OCI-LY3 (cell line): ENCODE measurements at regions not wholly inside any gene's neighbourhood (a gene's known extent, or its start where the extent isn't known, plus 50 kb on each side); places are given as distances from the start of the nearest gene placed in this dataset.

Experiments
- H2AFZ ChIP-seq: fragments of 200-600, 300-600 bp; shearing (Covaris generic); 2 replicates; pipeline ENCODE4 v1.6.0; 2014; ENCODE audit warnings: antibody characterized with exemption, low read depth, low read length
- H3K27ac ChIP-seq: fragments of 200-600, 300-600 bp; sonication (generic); 2 replicates; pipeline ENCODE4 v1.5.1; 2014; ENCODE audit warnings: mild to moderate bottlenecking, low read length, moderate library complexity, mixed read lengths
- H3K27me3 ChIP-seq: fragments of 200-600, 300-600 bp; sonication (generic); 2 replicates; pipeline ENCODE4 v1.6.1; 2014; ENCODE audit warnings: low read depth, low read length, mixed read lengths
- H3K36me3 ChIP-seq: fragments of 200-600, 300-600 bp; sonication (generic); replicated peaks from 2 replicates; pipeline ENCODE3; 2014; ENCODE audit warnings: low read depth, low read length, mixed read lengths
- H3K4me1 ChIP-seq: fragments of 300-600, 200-600 bp; sonication (generic); 2 replicates; pipeline ENCODE4 v1.6.1; 2014; ENCODE audit warnings: low read length, mixed read lengths
- H3K4me2 ChIP-seq: fragments of 200-600, 300-600 bp; sonication (generic); 2 replicates; pipeline ENCODE4 v1.6.1; 2014; ENCODE audit warnings: low read length, mixed read lengths
- H3K4me3 ChIP-seq: fragments of 300-600, 200-600 bp; sonication (generic); 2 replicates; pipeline ENCODE4 v1.5.1; 2014; ENCODE audit warnings: antibody characterized with exemption, mild to moderate bottlenecking, low read length, moderate library complexity
- H3K79me2 ChIP-seq: fragments of 300-600, 200-600 bp; shearing (Covaris generic); 2 replicates; pipeline ENCODE4 v1.6.1; 2014; ENCODE audit warnings: mild to moderate bottlenecking, low read length, mixed read lengths
- H3K9ac ChIP-seq: fragments of 300-600, 200-600 bp; shearing (Covaris generic); 2 replicates; pipeline ENCODE4 v1.6.0; 2014; ENCODE audit warnings: mild to moderate bottlenecking, low read length, moderate library complexity
- H3K9me3 ChIP-seq: fragments of 200-600, 300-600 bp; shearing (Covaris generic); 2 replicates; pipeline ENCODE4 v1.6.1; 2014; ENCODE audit warnings: low read length, mixed read lengths; ENCODE audit not compliant: insufficient read depth
- H4K20me1 ChIP-seq: fragments of 200-600, 300-600 bp; sonication (generic); 2 replicates; pipeline ENCODE4 v1.6.1; 2016; ENCODE audit warnings: low read length, mixed read lengths; ENCODE audit not compliant: insufficient read depth
- EZH2phosphoT487 ChIP-seq: fragments of 200-600 bp; shearing (Covaris generic); IDR thresholded peaks from 2 replicates; pipeline ENCODE4 v1.6.1; 2018; ENCODE audit warnings: antibody characterized with exemption, mixed run types, low read depth
- TF ChIP-seq, protein P1 (sequence below): fragments of 200-600, 300-600 bp; sonication (generic); IDR thresholded peaks from 2 replicates; pipeline ENCODE4 v1.5.1; 2014; ENCODE audit warnings: antibody characterized with exemption, low read length, low read depth

- Histone ChIP-seq H2AFZ (no peak overlapping the region), H3K36me3 (no peaks in the 10 kb centered on the region), H3K4me2 (no peak overlapping the region), H3K9me3 (no peaks in the 10 kb centered on the region), H4K20me1 (no peaks in the 10 kb centered on the region), H3K79me2 (no peaks in the 10 kb centered on the region), H3K9ac (no peak overlapping the region), H3K27ac (no peak overlapping the region), H3K27me3 (no peaks in the 10 kb centered on the region), H3K4me1 (no peaks in the 10 kb centered on the region), H3K4me3 (no peak overlapping the region)
- no peak for TF ChIP-seq EZH2phosphoT487
- TF ChIP-seq, protein P1, sequence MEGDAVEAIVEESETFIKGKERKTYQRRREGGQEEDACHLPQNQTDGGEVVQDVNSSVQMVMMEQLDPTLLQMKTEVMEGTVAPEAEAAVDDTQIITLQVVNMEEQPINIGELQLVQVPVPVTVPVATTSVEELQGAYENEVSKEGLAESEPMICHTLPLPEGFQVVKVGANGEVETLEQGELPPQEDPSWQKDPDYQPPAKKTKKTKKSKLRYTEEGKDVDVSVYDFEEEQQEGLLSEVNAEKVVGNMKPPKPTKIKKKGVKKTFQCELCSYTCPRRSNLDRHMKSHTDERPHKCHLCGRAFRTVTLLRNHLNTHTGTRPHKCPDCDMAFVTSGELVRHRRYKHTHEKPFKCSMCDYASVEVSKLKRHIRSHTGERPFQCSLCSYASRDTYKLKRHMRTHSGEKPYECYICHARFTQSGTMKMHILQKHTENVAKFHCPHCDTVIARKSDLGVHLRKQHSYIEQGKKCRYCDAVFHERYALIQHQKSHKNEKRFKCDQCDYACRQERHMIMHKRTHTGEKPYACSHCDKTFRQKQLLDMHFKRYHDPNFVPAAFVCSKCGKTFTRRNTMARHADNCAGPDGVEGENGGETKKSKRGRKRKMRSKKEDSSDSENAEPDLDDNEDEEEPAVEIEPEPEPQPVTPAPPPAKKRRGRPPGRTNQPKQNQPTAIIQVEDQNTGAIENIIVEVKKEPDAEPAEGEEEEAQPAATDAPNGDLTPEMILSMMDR = no peak
These were observed 91.1 kb upstream of the CACNA2D1 start for GRCh38 chr7:82534684-82535083.

DNA sequence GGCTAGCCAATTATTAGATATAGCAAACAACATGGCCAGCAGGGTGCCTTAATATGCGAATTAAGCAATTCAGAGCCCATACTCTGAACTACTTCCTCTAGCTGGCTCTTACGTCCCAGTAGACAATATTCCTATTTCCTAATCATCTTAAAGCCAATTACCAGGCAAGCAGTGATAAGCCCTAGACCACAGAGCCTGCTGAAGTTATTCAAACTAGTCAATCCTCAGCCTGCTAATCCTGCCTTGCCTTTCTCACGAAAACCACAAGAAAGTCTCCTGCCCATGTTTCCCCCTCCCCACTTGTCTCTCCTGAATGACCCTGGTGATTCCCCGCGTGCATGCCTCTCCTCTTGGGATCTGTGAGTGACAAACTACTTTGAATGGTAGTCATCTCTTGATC is 86.8 kb upstream of the CACNA2D1 start:
- no peak overlapping the region for H3K27ac ChIP-seq

GRCh38 chr7:82528577-82529310 is 85.2 kb upstream of the CACNA2D1 start:
- Histone ChIP-seq H3K9ac (no peak overlapping the region), H3K79me2 (no peaks in the 10 kb centered on the region), H3K9me3 (no peaks in the 10 kb centered on the region), H3K4me1 (0 out of 2 replicates have a peak, but pooled peaks cover 4% of the 10 kb centered on the region), H2AFZ (no peak overlapping the region), H3K4me3 (no peak overlapping the region), H3K27me3 (no peaks in the 10 kb centered on the region), H3K27ac (no peak overlapping the region), H4K20me1 (no peaks in the 10 kb centered on the region), H3K36me3 (no peaks in the 10 kb centered on the region), H3K4me2 (no peak overlapping the region)
- no peak for TF ChIP-seq EZH2phosphoT487
- TF ChIP-seq, protein P1 = no peak

More for the DNA sequence above, 86.8 kb upstream of the CACNA2D1 start:
- H4K20me1 ChIP-seq = no peaks in the 10 kb centered on the region
- no peaks in the 10 kb centered on the region for H3K36me3 ChIP-seq
- no peaks in the 10 kb centered on the region for H3K79me2 ChIP-seq
- H3K9me3 ChIP-seq = no peaks in the 10 kb centered on the region
- no peak overlapping the region for H3K4me2 ChIP-seq
- no peak overlapping the region for H2AFZ ChIP-seq
- H3K4me1 ChIP-seq = 0 out of 2 replicates have a peak, but pooled peaks cover 4% of the 10 kb centered on the region
- no peak overlapping the region for H3K9ac ChIP-seq
- no peaks in the 10 kb centered on the region for H3K27me3 ChIP-seq
- H3K4me3 ChIP-seq = no peak overlapping the region
- TF ChIP-seq EZH2phosphoT487 = no peak
- TF ChIP-seq, protein P1 = no peak

DNA sequence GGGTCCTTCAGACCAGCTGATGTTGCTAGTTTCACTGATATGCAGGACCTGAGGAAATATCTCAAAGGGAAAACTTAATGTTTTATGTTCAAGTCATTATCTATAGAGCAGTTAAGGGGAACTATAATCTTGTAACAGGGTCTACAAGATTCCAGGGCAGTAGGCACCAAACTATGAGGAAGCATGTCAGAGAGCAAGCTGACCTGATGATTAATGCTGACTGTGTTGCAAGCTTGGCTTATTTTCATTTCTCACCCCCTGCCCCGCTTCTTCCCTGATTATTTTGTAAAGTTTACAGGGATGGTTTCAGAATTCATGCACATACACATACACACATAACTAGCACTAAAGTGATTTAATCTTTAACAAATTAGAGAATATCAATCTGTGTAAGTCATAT is 84.3 kb upstream of the CACNA2D1 start:
- no peak for TF ChIP-seq EZH2phosphoT487
- H3K9ac ChIP-seq = no peak overlapping the region
- H3K4me2 ChIP-seq = no peak overlapping the region
- no peaks in the 10 kb centered on the region for H3K79me2 ChIP-seq
- no peaks in the 10 kb centered on the region for H3K27me3 ChIP-seq
- H4K20me1 ChIP-seq = no peaks in the 10 kb centered on the region
- H3K36me3 ChIP-seq = no peaks in the 10 kb centered on the region
- no peak overlapping the region for H3K27ac ChIP-seq
- no peak overlapping the region for H3K4me3 ChIP-seq
- H3K9me3 ChIP-seq = no peaks in the 10 kb centered on the region
- 0 out of 2 replicates have a peak, but pooled peaks cover 4% of the 10 kb centered on the region for H3K4me1 ChIP-seq
- no peak overlapping the region for H2AFZ ChIP-seq
